NT2/D1 (cell line): ENCODE measurements at regions not wholly inside any gene's neighbourhood (a gene's known extent, or its start where the extent isn't known, plus 50 kb on each side); places are given as distances from the start of the nearest gene placed in this dataset.

Source experiments
- SUZ12 ChIP-seq: IDR thresholded peaks from 2 replicates; pipeline ENCODE4 v1.6.1; 2011; ENCODE audit not compliant: insufficient read length, insufficient read depth; ENCODE audit errors: extremely low read depth
- YY1 ChIP-seq: IDR thresholded peaks from 2 replicates; pipeline ENCODE4 v1.6.1; 2011; ENCODE audit not compliant: insufficient read length, insufficient read depth
- ZNF274 ChIP-seq: IDR thresholded peaks from 2 replicates; pipeline ENCODE4 v1.6.1; 2011; ENCODE audit warnings: mild to moderate bottlenecking, low read depth, low read length

GRCh38 chr3:35394905-35395304 is 244.4 kb upstream of the ARPP21 start:
- TF ChIP-seq YY1 (no peak), ZNF274 (no peak), SUZ12 (no peak)
